IPS DF 19.7 (cell line): ENCODE measurements at regions not wholly inside any gene's neighbourhood (a gene's known extent, or its start where the extent isn't known, plus 50 kb on each side); places are given as distances from the start of the nearest gene placed in this dataset.

Experiments
- DNase-seq: peaks from one replicate; pipeline ENCODE4 v3.0.0-alpha.2; 2013; ENCODE audit warnings: low read depth, low spot score

DNA sequence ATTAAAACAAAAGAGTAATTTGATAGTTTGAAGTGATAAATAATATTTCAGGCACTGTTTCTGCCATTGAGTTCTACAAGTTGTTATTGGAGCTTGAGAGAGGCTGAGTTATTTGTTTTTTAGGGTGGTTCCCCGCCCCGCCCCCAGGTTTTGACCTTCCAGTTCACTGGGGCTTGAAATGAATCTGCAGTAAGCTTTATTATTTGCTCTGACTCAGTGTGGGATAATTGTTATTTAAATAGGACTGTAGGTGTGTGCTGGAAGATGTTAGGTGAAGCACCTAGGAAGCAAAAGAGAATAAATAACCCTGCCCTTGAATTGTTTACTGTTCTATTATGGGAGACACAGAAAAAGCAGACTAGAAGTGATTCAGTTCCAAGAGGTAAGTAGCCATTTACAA lies 81.2 kb upstream of the KCNIP4 start:
- no peak for DNase-seq

DNA sequence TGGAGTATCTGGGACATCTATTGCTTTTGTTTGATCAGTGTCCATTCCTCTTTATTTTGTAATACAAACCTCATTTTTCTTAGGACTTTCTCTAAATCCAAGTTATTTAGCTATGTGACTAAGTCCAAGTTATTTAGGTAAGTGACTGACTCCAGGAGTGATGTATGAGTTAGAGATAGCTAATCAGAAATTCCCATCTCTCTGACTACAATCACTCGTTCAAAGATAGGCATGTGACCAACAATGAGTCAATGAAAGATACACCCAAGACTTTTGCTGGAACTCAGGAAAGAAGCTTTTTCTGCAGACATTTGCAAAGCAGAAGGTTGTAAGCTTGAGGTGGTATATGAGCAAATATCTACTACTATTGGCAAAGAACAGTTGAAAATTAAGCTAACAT lies 72.5 kb upstream of the KCNIP4 start:
- no peak for DNase-seq

DNA sequence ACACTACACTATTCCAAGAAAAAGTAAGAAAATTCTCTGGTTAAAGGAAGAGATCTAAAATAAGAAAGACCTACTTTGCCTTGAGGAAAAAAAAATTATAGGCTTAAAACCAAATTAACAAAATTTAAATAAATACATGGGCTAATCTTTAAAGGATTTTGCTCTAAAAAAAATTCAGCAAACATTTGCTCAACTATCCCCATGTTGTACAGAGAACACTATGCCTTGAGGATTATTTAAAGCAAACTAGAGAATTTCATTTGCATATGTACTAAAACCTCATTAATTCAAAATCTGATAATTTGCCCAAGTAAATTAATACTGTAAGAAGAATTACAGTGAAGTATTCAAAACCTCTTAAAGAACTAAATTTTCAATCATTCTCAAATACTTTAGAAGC lies 71.6 kb upstream of the KCNIP4 start:
- DNase-seq = no peak

DNA sequence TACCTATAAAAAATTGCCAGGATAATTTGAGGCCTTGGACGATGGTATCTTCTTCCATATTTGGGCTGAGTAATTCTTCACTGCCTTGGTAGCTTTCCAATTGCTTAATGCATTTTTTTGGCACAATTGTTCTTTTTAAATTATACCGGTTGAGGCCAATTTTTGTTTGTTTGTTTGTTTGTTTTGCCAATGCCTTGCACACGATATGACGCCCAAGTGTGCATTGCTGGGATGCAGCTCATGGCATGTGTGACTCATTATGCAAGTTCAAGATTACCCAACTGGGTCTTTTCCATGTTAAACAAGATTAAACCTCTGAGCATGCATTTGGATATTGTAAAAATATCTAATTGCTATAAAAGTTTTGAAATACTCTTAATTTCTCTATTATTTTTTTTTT lies 71.1 kb upstream of the KCNIP4 start:
- DNase-seq = no peak

DNA sequence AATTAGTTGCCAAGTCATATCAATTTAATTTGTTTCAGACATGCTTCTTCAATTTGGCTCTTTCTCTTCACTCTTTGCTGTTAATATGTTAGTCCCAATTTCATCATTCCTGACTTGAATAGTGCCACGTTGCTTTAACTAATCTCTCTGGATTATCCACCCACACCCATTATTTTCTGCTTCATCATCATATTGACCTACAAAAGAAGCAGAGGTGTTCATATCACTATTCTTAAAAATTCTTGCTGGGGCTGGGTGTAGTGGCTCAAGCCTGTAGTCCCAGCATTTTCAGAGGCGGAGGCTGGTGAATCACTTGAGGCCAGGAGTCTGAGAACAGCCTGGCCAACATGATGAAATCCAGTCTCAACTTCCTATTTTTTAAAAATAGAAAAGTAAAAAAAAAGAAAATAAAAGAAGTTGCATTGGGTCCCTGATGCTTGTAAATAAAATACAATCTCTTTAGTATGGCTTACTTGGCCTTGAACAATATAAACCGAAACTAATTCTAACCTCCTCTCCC lies 65.7 kb upstream of the KCNIP4 start:
- DNase-seq = no peak

DNA sequence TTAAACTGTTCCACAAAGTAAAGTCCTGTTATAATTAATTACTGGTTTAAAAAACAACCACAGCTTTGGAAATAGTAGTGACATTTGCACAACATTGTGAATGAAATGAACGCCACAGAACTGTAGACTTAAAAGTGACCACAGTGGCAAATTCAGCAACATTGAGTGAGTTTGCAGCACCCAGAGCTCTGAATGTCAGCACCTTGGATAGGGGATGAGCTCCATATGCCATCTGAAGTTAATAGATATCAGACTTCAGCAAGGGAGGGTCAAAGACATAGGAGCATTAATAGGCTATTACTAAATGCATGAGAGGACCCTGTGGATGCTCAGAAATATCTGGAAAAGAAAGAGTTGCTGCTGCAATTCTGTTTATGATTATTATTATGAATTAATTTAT lies 55.3 kb upstream of the KCNIP4 start:
- no peak for DNase-seq
